ENCODE measurements at regions not wholly inside any gene's neighbourhood (a gene's known extent, or its start where the extent isn't known, plus 50 kb on each side); places are given as distances from the start of the nearest gene placed in this dataset.

- Histone ChIP-seq H3K4me3 (ENCODE audit: control insufficient read depth in 2 of 3, extremely low read depth in 1 of 3, insufficient read depth in 2 of 3, low read depth in 1 of 3, low read length in 3 of 3) (no peak overlapping the region), H3K79me2 (ENCODE audit: control insufficient read depth, insufficient read depth, low read length) (no peaks in the 10 kb centered on the region), H3K4me2 (ENCODE audit: control insufficient read depth, extremely low read depth, insufficient read depth, low read depth, low read length) (no peak overlapping the region), H3K9me3 (ENCODE audit: control insufficient read depth, low read depth, low read length) (no peaks in the 10 kb centered on the region), H3K9ac (ENCODE audit: control insufficient read depth, extremely low read depth, insufficient read depth, low read length) (no peak overlapping the region), H3K27me3 (ENCODE audit: control insufficient read depth, extremely low read depth, insufficient read depth, low read length) (no peaks in the 10 kb centered on the region), H3K4me1 (ENCODE audit: control insufficient read depth, extremely low read depth, insufficient read depth, low read length) (no peaks in the 10 kb centered on the region), H3K9me1 (ENCODE audit: control insufficient read depth, extremely low read depth, insufficient read depth, low read length) (no peaks in the 10 kb centered on the region), H3K27ac (ENCODE audit: control insufficient read depth, insufficient read depth, low read length) (no peak overlapping the region), H3K36me3 (ENCODE audit: control insufficient read depth in 2 of 2, extremely low read depth in 1 of 2, insufficient read depth in 2 of 2, low read length in 2 of 2) (no peaks in the 10 kb centered on the region), H4K20me1 (ENCODE audit: control insufficient read depth, extremely low read depth, insufficient read depth, low read length) (no peaks in the 10 kb centered on the region), H2AFZ (ENCODE audit: control insufficient read depth, low read length) (no peak overlapping the region)
- DNase-seq (ENCODE audit: low read depth, low spot score) (no peak), FAIRE-seq (no peak)
- dilution Hi-C loops (cut with MboI; ENCODE audit: extremely low pct_ligation_motif_present, low sequenced_read_pairs), result no loop called here
- no peak for TF ChIP-seq CTCF (optimal IDR thresholded peaks at IDR 0.05 in 1 of 3, IDR thresholded peaks at IDR 0.05 in 1 of 3, conservative IDR thresholded peaks at IDR 0.05 in 1 of 3; ENCODE audit: extremely low read depth in 1 of 3, insufficient read depth in 2 of 3, low read length in 3 of 3)
- no peak for TF ChIP-seq EZH2 (IDR thresholded peaks at IDR 0.05; ENCODE audit: low read length)
These were observed 205.5 kb downstream of the CASP12 start for GRCh38 chr11:104692751-104693150.

- H3K36me3 ChIP-seq (ENCODE audit: control insufficient read depth in 2 of 2, extremely low read depth in 1 of 2, insufficient read depth in 2 of 2, low read length in 2 of 2), result no peaks in the 10 kb centered on the region
- H3K4me1 ChIP-seq (ENCODE audit: control insufficient read depth, extremely low read depth, insufficient read depth, low read length), result no peaks in the 10 kb centered on the region
- H3K27me3 ChIP-seq (ENCODE audit: control insufficient read depth, extremely low read depth, insufficient read depth, low read length), result no peaks in the 10 kb centered on the region
- FAIRE-seq (no peak), DNase-seq (ENCODE audit: low read depth, low spot score) (no peak)
- no peaks in the 10 kb centered on the region for H3K9me3 ChIP-seq (ENCODE audit: control insufficient read depth, low read depth, low read length)
- no peak overlapping the region for H3K27ac ChIP-seq (ENCODE audit: control insufficient read depth, insufficient read depth, low read length)
- TF ChIP-seq CTCF (optimal IDR thresholded peaks at IDR 0.05 in 1 of 3, IDR thresholded peaks at IDR 0.05 in 1 of 3, conservative IDR thresholded peaks at IDR 0.05 in 1 of 3; ENCODE audit: extremely low read depth in 1 of 3, insufficient read depth in 2 of 3, low read length in 3 of 3) (no peak), EZH2 (IDR thresholded peaks at IDR 0.05; ENCODE audit: low read length) (no peak)
- H3K4me2 ChIP-seq (ENCODE audit: control insufficient read depth, extremely low read depth, insufficient read depth, low read depth, low read length), result no peak overlapping the region
- H3K4me3 ChIP-seq (ENCODE audit: control insufficient read depth in 2 of 3, extremely low read depth in 1 of 3, insufficient read depth in 2 of 3, low read depth in 1 of 3, low read length in 3 of 3), result no peak overlapping the region
- H2AFZ ChIP-seq (ENCODE audit: control insufficient read depth, low read length), result no peak overlapping the region
- no peaks in the 10 kb centered on the region for H3K9me1 ChIP-seq (ENCODE audit: control insufficient read depth, extremely low read depth, insufficient read depth, low read length)
- H3K9ac ChIP-seq (ENCODE audit: control insufficient read depth, extremely low read depth, insufficient read depth, low read length), result no peak overlapping the region
- dilution Hi-C loops (cut with MboI; ENCODE audit: extremely low pct_ligation_motif_present, low sequenced_read_pairs), result no loop called here
- H3K79me2 ChIP-seq (ENCODE audit: control insufficient read depth, insufficient read depth, low read length), result no peaks in the 10 kb centered on the region
- no peaks in the 10 kb centered on the region for H4K20me1 ChIP-seq (ENCODE audit: control insufficient read depth, extremely low read depth, insufficient read depth, low read length)
These were observed 207.1 kb downstream of the CASP12 start for GRCh38 chr11:104691129-104691528.
